Fibroblast of lung (primary cell): ENCODE measurements at regions not wholly inside any gene's neighbourhood (a gene's known extent, or its start where the extent isn't known, plus 50 kb on each side); places are given as distances from the start of the nearest gene placed in this dataset.
"Not testable (repeated sequence)": the region's sequence is repeated elsewhere in the genome, so short reads cannot be mapped to it uniquely, and the experiment has no call there.

ENCODE experiments used
- CTCF ChIP-seq, 2 donors: IDR thresholded peaks in 1 of 2; conservative IDR thresholded peaks in 1 of 2; 1 replicate in 1 of 2; 2 replicates in 1 of 2; pipeline ENCODE4 v1.5.1; 2011 to 2012; ENCODE audit warnings: low read length in 2 of 2, control low read depth in 1 of 2, inconsistent platforms in 1 of 2, low read depth in 1 of 2, mild to moderate bottlenecking in 1 of 2
- EZH2 ChIP-seq: IDR thresholded peaks from 2 replicates; pipeline ENCODE4 v1.5.1; 2012; ENCODE audit warnings: low read length, control low read depth, mild to moderate bottlenecking; ENCODE audit errors: missing control alignments

- not testable (repeated sequence) for TF ChIP-seq CTCF (conservative IDR thresholded peaks at IDR 0.05 in 1 of 2, IDR thresholded peaks at IDR 0.05 in 1 of 2; ENCODE audit: low read depth in 1 of 2, low read length in 2 of 2); EZH2
Measured at GRCh38 chr7:131922948-131923347, 366.5 kb upstream of the PODXL start.
